Esophagus muscularis mucosa (tissue), 4 donors: ENCODE measurements at regions not wholly inside any gene's neighbourhood (a gene's known extent, or its start where the extent isn't known, plus 50 kb on each side); places are given as distances from the start of the nearest gene placed in this dataset.

Experiments used
- DNase-seq: peaks from one replicate; pipeline ENCODE4 v3.0.0-alpha.2; 2017; ENCODE audit errors: extremely low spot score
- H3K27ac ChIP-seq, 4 donors: fragments of 200-600 bp; sonication (generic); replicated peaks in 1 of 4; 1 replicate in 3 of 4; 2 replicates in 1 of 4; pipeline ENCODE4 v1.5.1; 2016 to 2019; ENCODE audit warnings: mild to moderate bottlenecking in 1 of 4
- H3K27me3 ChIP-seq, 4 donors: fragments of 200-600 bp; sonication (generic); one replicate each; pipeline versions ENCODE4 v1.5.1 to v1.6.0; 2016 to 2019
- H3K36me3 ChIP-seq, 4 donors: fragments of 200-600 bp; sonication (generic); one replicate each; pipeline ENCODE4 v1.5.1; 2016 to 2019
- H3K4me1 ChIP-seq, 4 donors: fragments of 200-600 bp; sonication (generic); one replicate each; pipeline ENCODE4 v1.5.1; 2016 to 2019
- H3K4me3 ChIP-seq, 4 donors: fragments of 200-600 bp; sonication (generic); 1 replicate in 2 of 4; 2 replicates in 2 of 4; pipeline ENCODE4 v1.5.1; 2016 to 2019; ENCODE audit warnings: mild to moderate bottlenecking in 4 of 4, moderate library complexity in 1 of 4
- H3K9me3 ChIP-seq, 4 donors: fragments of 200-600 bp; sonication (generic); 1 replicate in 3 of 4; 2 replicates in 1 of 4; pipeline ENCODE4 v1.5.1; 2016 to 2019
- EP300 ChIP-seq: sonication (generic); formaldehyde crosslinking; IDR thresholded peaks from one replicate; pipeline ENCODE4 v1.6.1; 2017; ENCODE audit warnings: antibody characterized with exemption
- POLR2A ChIP-seq: fragments of 450-650 bp; IDR thresholded peaks from one replicate; pipeline ENCODE4 v1.6.1; 2017; ENCODE audit warnings: antibody characterized with exemption, moderate library complexity, mild to moderate bottlenecking, low read depth
- POLR2AphosphoS5 ChIP-seq, 2 donors: sonication (generic); formaldehyde crosslinking; IDR thresholded peaks; one replicate each; pipeline ENCODE4 v1.6.1; 2017; ENCODE audit warnings: antibody characterized with exemption in 2 of 2
- WGBS: methylation state at CpG from one replicate; pipeline ENCODE4 v1.1.5; 2018; 5-methylcytosine and 5-hydroxymethylcytosine counted together
- intact Hi-C: fragments of 100-400 bp; cut with DNase I; formaldehyde crosslinking; loops from one replicate; pipeline ENCODE4 v1.15.1; 2023
- TF ChIP-seq, protein P1 (sequence below), 3 experiments: fragments of 200-600 bp in 2 of 3; fragments of 450-650 bp in 1 of 3; sonication (generic) in 2 of 3; IDR thresholded peaks; one replicate each; pipeline ENCODE4 v1.5.1; 2017 to 2019; ENCODE audit warnings: antibody characterized with exemption in 3 of 3, mild to moderate bottlenecking in 2 of 3, moderate library complexity in 1 of 3

DNA sequence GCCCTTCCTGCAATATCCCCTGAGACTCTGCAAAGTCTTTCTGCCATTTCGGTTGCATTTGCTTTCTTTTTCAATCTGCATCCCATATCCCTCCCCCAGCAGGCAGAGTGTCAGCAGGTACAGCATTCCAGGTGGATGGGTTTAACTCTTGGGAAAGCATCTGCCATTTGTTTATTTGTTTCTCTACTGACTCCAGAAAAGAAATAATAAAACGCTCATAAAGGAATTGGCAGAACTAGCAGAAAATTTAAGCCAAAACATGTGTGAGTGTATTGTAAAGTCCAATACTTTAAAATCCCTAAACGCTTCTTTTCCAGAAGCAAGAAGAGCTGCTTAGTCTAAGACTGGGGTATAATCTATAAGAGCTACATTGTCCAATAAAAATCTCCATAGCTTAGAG is 393.8 kb downstream of the TNS3 start:
- no peak for TF ChIP-seq POLR2A
- TF ChIP-seq, protein P1, sequence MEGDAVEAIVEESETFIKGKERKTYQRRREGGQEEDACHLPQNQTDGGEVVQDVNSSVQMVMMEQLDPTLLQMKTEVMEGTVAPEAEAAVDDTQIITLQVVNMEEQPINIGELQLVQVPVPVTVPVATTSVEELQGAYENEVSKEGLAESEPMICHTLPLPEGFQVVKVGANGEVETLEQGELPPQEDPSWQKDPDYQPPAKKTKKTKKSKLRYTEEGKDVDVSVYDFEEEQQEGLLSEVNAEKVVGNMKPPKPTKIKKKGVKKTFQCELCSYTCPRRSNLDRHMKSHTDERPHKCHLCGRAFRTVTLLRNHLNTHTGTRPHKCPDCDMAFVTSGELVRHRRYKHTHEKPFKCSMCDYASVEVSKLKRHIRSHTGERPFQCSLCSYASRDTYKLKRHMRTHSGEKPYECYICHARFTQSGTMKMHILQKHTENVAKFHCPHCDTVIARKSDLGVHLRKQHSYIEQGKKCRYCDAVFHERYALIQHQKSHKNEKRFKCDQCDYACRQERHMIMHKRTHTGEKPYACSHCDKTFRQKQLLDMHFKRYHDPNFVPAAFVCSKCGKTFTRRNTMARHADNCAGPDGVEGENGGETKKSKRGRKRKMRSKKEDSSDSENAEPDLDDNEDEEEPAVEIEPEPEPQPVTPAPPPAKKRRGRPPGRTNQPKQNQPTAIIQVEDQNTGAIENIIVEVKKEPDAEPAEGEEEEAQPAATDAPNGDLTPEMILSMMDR (IDR thresholded peaks at IDR 0.05): no peak
- no peak for TF ChIP-seq POLR2AphosphoS5 (IDR thresholded peaks at IDR 0.05)
- no peak for TF ChIP-seq EP300
- intact Hi-C loops: no loop called here
- H3K27ac ChIP-seq: no peak overlapping the region
- H3K4me3 ChIP-seq: no peak overlapping the region
- no peaks in the 10 kb centered on the region for H3K9me3 ChIP-seq
- DNase-seq: no peak
- H3K27me3 ChIP-seq: no peaks in the 10 kb centered on the region
- 73% methylated on average over 3 of the region's 3 CpGs for WGBS
- no peaks in the 10 kb centered on the region for H3K36me3 ChIP-seq
- peaks cover 21 to 33% (median 30%) of the 10 kb centered on the region in 4 donors for H3K4me1 ChIP-seq

DNA sequence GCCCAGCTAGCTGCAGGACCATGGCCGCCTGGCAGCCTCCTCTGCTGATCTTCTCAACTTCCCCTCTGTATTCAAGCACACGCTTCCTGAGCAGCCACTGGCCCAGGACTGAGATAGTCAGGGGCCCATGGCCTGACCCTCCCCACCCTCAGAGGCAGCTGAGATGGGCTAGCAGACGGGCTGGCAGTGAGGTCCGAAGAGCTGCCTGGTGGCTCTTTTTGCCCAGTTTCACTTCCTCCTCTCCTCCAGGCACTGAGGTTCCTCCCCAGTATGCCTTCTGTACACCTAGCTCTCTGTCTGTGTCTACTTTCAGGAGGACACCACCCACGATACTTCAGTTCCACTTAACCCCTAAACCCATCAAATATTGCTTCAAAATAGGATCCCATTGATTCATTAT is 395.6 kb downstream of the TNS3 start:
- DNase-seq: no peak
- Histone ChIP-seq H3K27me3 (no peaks in the 10 kb centered on the region), H3K4me1 (peaks cover 27 to 50% (median 48%) of the 10 kb centered on the region in 4 donors), H3K36me3 (no peaks in the 10 kb centered on the region), H3K27ac (no peak overlapping the region), H3K4me3 (no peak overlapping the region), H3K9me3 (no peaks in the 10 kb centered on the region)
- intact Hi-C loops: no loop called here
- WGBS: 86% methylated on average over 3 of the region's 5 CpGs
- TF ChIP-seq POLR2A (no peak), EP300 (no peak), POLR2AphosphoS5 (IDR thresholded peaks at IDR 0.05) (no peak)
- TF ChIP-seq, protein P1 (IDR thresholded peaks at IDR 0.05): no peak

DNA sequence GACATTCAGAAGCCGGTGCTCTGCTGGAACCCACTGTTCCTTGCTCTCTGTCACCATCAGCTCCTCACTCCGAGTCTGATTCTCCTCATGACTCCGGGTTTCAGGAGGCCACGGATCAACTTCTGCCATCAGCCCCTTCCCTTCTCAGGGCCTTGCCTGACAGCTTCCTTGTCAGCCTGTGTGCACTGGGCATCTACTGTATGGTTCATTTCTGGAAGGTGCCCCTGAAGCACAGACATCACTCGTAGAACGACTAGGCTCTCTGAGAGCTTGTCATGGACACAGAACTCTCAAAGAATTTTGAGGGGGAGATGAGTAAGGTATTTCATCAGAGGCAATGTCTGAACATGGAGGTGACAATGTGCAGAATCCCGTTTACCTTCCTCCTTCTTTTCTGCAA is 396.1 kb downstream of the TNS3 start:
- TF ChIP-seq, protein P1 (IDR thresholded peaks at IDR 0.05): no peak
- TF ChIP-seq POLR2AphosphoS5 (IDR thresholded peaks at IDR 0.05): no peak
- TF ChIP-seq EP300: no peak
- no peak for TF ChIP-seq POLR2A
- Histone ChIP-seq H3K27ac (no peak overlapping the region), H3K36me3 (no peaks in the 10 kb centered on the region), H3K9me3 (no peaks in the 10 kb centered on the region), H3K27me3 (no peaks in the 10 kb centered on the region), H3K4me1 (peaks cover 32 to 55% (median 52%) of the 10 kb centered on the region in 4 donors), H3K4me3 (no peak overlapping the region)
- no peak for DNase-seq
- WGBS: 94% methylated on average over 7 of the region's 7 CpGs
- intact Hi-C loops: no loop called here

DNA sequence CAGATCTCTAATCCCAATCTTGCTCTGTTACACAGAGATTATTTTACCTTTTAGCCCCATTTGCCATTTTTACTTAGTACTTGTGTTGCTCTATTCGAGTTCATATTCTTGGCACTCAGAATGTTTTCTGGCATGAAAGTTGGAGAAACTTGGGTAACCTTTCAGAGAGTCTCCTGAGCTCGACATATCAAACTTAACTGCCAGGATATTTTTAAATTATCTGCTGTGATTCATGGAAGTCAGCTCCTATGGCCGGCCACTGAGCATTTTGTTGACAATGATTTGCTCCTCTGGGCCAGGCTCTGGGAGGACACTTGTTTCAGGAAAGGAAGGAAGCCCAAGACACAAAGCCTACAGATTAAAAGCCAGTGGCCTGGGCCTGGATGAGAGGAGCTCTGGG is 396.7 kb downstream of the TNS3 start:
- H3K4me1 ChIP-seq: peaks cover 32 to 62% (median 58%) of the 10 kb centered on the region in 4 donors
- H3K27me3 ChIP-seq: no peaks in the 10 kb centered on the region
- H3K9me3 ChIP-seq: no peaks in the 10 kb centered on the region
- no peak overlapping the region for H3K4me3 ChIP-seq
- DNase-seq: peak; percentile 88
- WGBS: 40% methylated on average over 3 of the region's 3 CpGs
- H3K27ac ChIP-seq: peak overlapping the region in 1 of 4 donors; percentile 50
- intact Hi-C loops: no loop called here
- TF ChIP-seq EP300 (no peak), POLR2AphosphoS5 (IDR thresholded peaks at IDR 0.05) (no peak), POLR2A (no peak)
- TF ChIP-seq, protein P1 (IDR thresholded peaks at IDR 0.05): no peak
- no peaks in the 10 kb centered on the region for H3K36me3 ChIP-seq
